Stomach (tissue), 8 donors: ENCODE measurements at regions not wholly inside any gene's neighbourhood (a gene's known extent, or its start where the extent isn't known, plus 50 kb on each side); places are given as distances from the start of the nearest gene placed in this dataset.
A peak's percentile ranks its signal among the peaks of the same experiment; 100 is the strongest.

ENCODE experiments used
- DNase-seq, 2 donors: peaks; one replicate each; pipeline versions ENCODE4 v3.0.0 to v3.0.0-alpha.2; 2013 to 2019
- H3K27ac ChIP-seq, 5 donors: fragments of 200-600 bp in 4 of 5; sonication (generic) in 4 of 5; one replicate each; pipeline ENCODE4 v1.5.1; 2013 to 2019; ENCODE audit warnings: mild to moderate bottlenecking in 1 of 5, moderate library complexity in 1 of 5
- H3K27me3 ChIP-seq, 3 donors: fragments of 200-600 bp; sonication (generic); one replicate each; pipeline ENCODE4 v1.5.1; 2017 to 2019; ENCODE audit warnings: mixed run types in 1 of 3
- H3K36me3 ChIP-seq, 4 donors: fragments of 200-600 bp; sonication (generic); 1 replicate in 3 of 4; 2 replicates in 1 of 4; pipeline ENCODE4 v1.5.1; 2016 to 2019
- H3K4me1 ChIP-seq, 4 donors: fragments of 200-600 bp; sonication (generic); one replicate each; pipeline ENCODE4 v1.5.1; 2016 to 2019
- H3K4me3 ChIP-seq, 4 donors: fragments of 200-600 bp; sonication (generic) in 3 of 4; one replicate each; pipeline ENCODE4 v1.5.1; 2016 to 2019; ENCODE audit warnings: mild to moderate bottlenecking in 1 of 4
- H3K9me3 ChIP-seq, 4 donors: fragments of 200-600 bp; sonication (generic); one replicate each; pipeline ENCODE4 v1.5.1; 2016 to 2019
- CTCF ChIP-seq, 7 experiments: fragments of 450-650 bp in 4 of 7; fragments of 200-600 bp in 3 of 7; sonication (generic) in 3 of 7; IDR thresholded peaks; one replicate each; pipeline ENCODE4 v1.5.1; 2016 to 2019; ENCODE audit warnings: antibody characterized with exemption in 7 of 7, control low read depth in 2 of 7, mild to moderate bottlenecking in 1 of 7
- EP300 ChIP-seq: sonication (generic); formaldehyde crosslinking; IDR thresholded peaks from one replicate; pipeline ENCODE4 v1.6.1; 2017; ENCODE audit warnings: antibody characterized with exemption
- POLR2A ChIP-seq, 4 donors: fragments of 450-650 bp; IDR thresholded peaks; one replicate each; pipeline ENCODE4 v1.6.1; 2016; ENCODE audit warnings: antibody characterized with exemption in 4 of 4, control low read depth in 2 of 4, mild to moderate bottlenecking in 1 of 4, moderate library complexity in 1 of 4
- POLR2AphosphoS5 ChIP-seq, 3 donors: sonication (generic); formaldehyde crosslinking; IDR thresholded peaks; one replicate each; pipeline ENCODE4 v1.6.1; 2016; ENCODE audit warnings: antibody characterized with exemption in 3 of 3
- WGBS, 5 donors: extraction: QIAGEN DNeasy Blood & Tissue Kit in 3 of 5; methylation state at CpG; one replicate each; pipeline versions ENCODE4 v1.1.5 to v1.1.7; 2013 to 2018; 5-methylcytosine and 5-hydroxymethylcytosine counted together
- intact Hi-C: fragments of 100-400 bp; cut with DNase I; formaldehyde crosslinking; loops from one replicate; pipeline ENCODE4 v1.15.1; 2023; ENCODE audit warnings: low total_unique reads
- donor health status: healthy with polysubstance abuse.
- donor health status: Bipolar disorder and iron deficiency.
- donor health status: healthy.

- Histone ChIP-seq H3K9me3 (no peaks in the 10 kb centered on the region), H3K27ac (no peak overlapping the region), H3K36me3 (no peaks in the 10 kb centered on the region), H3K4me1 (no peaks in the 10 kb centered on the region), H3K4me3 (no peak overlapping the region), H3K27me3 (no peaks in the 10 kb centered on the region)
- DNase-seq = peak in 1 of 2 donors; percentile 8
- TF ChIP-seq EP300 = no peak
- no peak for TF ChIP-seq POLR2AphosphoS5 (IDR thresholded peaks at IDR 0.05)
- WGBS, 5 donors = 26 to 37% (median 31%) methylated on average over 5 of the region's 5 CpGs
- intact Hi-C loops = no loop called here
These were observed 553.7 kb downstream of the PDCD6IP start for GRCh38 chr3:34351882-34352777.

DNA sequence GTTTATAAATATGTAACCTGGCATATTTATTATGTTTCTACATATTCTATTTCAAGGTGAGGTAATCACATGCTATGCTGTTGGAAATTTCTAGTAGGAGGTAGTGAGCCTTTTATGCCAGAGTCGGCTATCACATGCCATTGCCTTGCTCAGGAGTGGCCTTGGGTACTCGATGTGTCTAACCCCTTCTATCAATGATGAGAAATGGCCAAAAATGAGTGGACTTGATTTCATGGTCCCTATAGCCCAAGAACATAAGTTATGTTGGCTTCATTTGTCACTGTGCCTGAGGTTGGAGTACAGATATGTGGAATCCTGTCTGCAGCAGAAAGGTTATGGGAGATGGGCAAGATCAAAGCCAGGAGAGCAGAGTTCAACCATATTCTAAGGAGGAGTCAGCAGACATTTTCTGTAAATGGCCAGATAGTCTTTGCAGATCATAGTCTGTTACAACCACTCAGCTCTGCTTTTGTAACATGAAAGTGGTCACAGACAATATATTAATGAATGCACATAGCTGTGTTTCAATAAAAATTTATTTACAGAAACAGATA is 554.4 kb downstream of the PDCD6IP start:
- WGBS, 5 donors = 85 to 95% (median 88%) methylated on average over 2 of the region's 2 CpGs
- intact Hi-C loops = no loop called here
- Histone ChIP-seq H3K9me3 (no peaks in the 10 kb centered on the region), H3K36me3 (no peaks in the 10 kb centered on the region), H3K27me3 (no peaks in the 10 kb centered on the region), H3K4me1 (no peaks in the 10 kb centered on the region), H3K4me3 (no peak overlapping the region), H3K27ac (no peak overlapping the region)
- DNase-seq = no peak
- TF ChIP-seq POLR2AphosphoS5 (IDR thresholded peaks at IDR 0.05) = no peak
- TF ChIP-seq CTCF (IDR thresholded peaks at IDR 0.05) = no peak
- no peak for TF ChIP-seq POLR2A (IDR thresholded peaks at IDR 0.05)
- TF ChIP-seq EP300 = no peak

DNA sequence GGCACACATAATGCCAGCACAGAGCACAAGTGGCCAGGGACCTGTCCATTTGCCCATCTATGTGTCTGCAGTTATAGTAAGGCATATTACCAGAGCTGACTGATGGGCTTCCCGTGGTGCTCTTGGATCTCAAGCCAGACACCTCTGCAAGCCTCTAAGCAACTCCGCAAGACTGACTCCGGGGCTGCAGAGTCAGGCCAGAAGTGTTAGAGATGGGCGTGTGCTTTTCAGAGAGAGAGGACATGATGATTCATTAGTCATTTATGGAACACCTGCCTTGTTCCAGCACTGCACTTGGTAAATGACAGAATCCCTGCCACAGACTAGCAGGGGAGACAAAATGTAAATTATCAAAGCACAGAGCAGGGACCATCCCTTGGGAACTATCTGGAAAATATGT is 559.0 kb downstream of the PDCD6IP start:
- intact Hi-C loops = no loop called here
- no peak overlapping the region for H3K4me3 ChIP-seq
- H3K27me3 ChIP-seq = no peaks in the 10 kb centered on the region
- no peaks in the 10 kb centered on the region for H3K36me3 ChIP-seq
- 65 to 82% (median 79%) methylated on average over 4 of the region's 4 CpGs for WGBS, 5 donors
- H3K4me1 ChIP-seq = no peaks in the 10 kb centered on the region
- no peak overlapping the region for H3K27ac ChIP-seq
- TF ChIP-seq EP300 (no peak), CTCF (IDR thresholded peaks at IDR 0.05) (no peak), POLR2AphosphoS5 (IDR thresholded peaks at IDR 0.05) (no peak), POLR2A (IDR thresholded peaks at IDR 0.05) (no peak)
- H3K9me3 ChIP-seq = no peaks in the 10 kb centered on the region
- DNase-seq = no peak

DNA sequence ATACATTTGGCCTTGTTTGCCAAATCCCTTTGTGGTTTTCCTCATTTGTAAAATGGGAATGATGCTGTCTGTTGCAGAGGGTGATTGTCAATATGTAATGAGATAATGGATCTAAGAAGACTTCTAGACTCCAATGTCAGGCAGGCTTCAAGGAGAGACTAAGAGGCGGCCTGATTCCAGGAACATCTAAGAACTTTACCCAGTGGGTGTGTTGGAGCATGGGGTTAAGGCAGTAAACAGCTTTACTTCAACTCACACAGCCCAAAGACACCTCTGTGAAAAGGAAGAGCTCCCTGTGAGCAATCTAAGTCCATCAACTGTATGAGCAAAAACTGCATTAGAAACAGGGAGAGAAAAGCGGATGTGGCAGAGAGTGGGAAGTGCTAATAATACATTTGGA is 560.6 kb downstream of the PDCD6IP start:
- 87 to 94% (median 89%) methylated on average over 2 of the region's 2 CpGs for WGBS, 5 donors
- Histone ChIP-seq H3K9me3 (no peaks in the 10 kb centered on the region), H3K27ac (no peak overlapping the region)

More for the DNA sequence above, 560.6 kb downstream of the PDCD6IP start:
- intact Hi-C loops = no loop called here
- no peaks in the 10 kb centered on the region for H3K36me3 ChIP-seq
- no peak for TF ChIP-seq POLR2AphosphoS5 (IDR thresholded peaks at IDR 0.05)
- TF ChIP-seq POLR2A (IDR thresholded peaks at IDR 0.05) = no peak
- no peak for TF ChIP-seq CTCF (IDR thresholded peaks at IDR 0.05)
- no peak for TF ChIP-seq EP300
- no peak for DNase-seq
- no peaks in the 10 kb centered on the region for H3K27me3 ChIP-seq
- H3K4me3 ChIP-seq = no peak overlapping the region
- H3K4me1 ChIP-seq = no peaks in the 10 kb centered on the region
